ENCODE measurements at regions not wholly inside any gene's neighbourhood (a gene's known extent, or its start where the extent isn't known, plus 50 kb on each side); places are given as distances from the start of the nearest gene placed in this dataset.
"Not testable (repeated sequence)": the region's sequence is repeated elsewhere in the genome, so short reads cannot be mapped to it uniquely, and the experiment has no call there.

GRCh38 chr1:83060221-83060620 is 938.7 kb downstream of the TTLL7 start:
- Histone ChIP-seq H3K27ac (ENCODE audit: low read length) (no peak overlapping the region), H3K9me3 (ENCODE audit: control insufficient read depth, low read depth, low read length) (no peaks in the 10 kb centered on the region), H3K9ac (ENCODE audit: low read length) (no peak overlapping the region), H3K36me3 (ENCODE audit: control insufficient read depth, low read depth, low read length) (no peaks in the 10 kb centered on the region), H3K4me3 (ENCODE audit: low read length) (no peak overlapping the region), H3K27me3 (ENCODE audit: control insufficient read depth, insufficient read depth, low read length) (no peaks in the 10 kb centered on the region), H3K4me1 (ENCODE audit: control insufficient read depth, low read depth, low read length) (no peaks in the 10 kb centered on the region)

DNA sequence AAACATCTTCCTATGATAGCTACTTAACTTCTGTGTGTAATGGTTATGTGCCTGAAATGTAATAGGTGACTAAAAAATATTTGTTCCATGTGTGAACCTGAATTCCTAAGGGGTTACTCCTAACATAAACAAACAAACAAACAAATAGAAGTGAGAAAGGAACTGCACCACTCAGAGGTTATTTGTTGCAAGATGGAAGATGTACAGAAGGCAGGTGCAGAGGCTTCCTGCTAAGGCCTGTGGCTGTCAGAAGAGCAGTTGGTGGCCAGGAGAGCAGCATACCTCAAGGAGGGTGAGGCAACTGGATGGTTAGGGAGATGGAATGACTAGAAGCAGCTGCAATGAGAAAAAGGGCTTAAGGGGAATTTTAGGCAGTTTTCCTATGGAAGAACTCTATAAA is 940.6 kb downstream of the TTLL7 start:
- Histone ChIP-seq H3K27ac (ENCODE audit: low read length) (no peak overlapping the region), H3K9me3 (ENCODE audit: control insufficient read depth, low read depth, low read length) (no peaks in the 10 kb centered on the region), H3K4me1 (ENCODE audit: control insufficient read depth, low read depth, low read length) (no peaks in the 10 kb centered on the region), H3K9ac (ENCODE audit: low read length) (no peak overlapping the region), H3K36me3 (ENCODE audit: control insufficient read depth, low read depth, low read length) (no peaks in the 10 kb centered on the region), H3K4me3 (ENCODE audit: low read length) (no peak overlapping the region), H3K27me3 (ENCODE audit: control insufficient read depth, insufficient read depth, low read length) (no peaks in the 10 kb centered on the region)

GRCh38 chr1:83055391-83056170 is 943.4 kb downstream of the TTLL7 start:
- H3K36me3 ChIP-seq (ENCODE audit: control insufficient read depth, low read depth, low read length): no peaks in the 10 kb centered on the region
- H3K9me3 ChIP-seq (ENCODE audit: control insufficient read depth, low read depth, low read length): no peaks in the 10 kb centered on the region
- no peaks in the 10 kb centered on the region for H3K27me3 ChIP-seq (ENCODE audit: control insufficient read depth, insufficient read depth, low read length)
- no peak overlapping the region for H3K27ac ChIP-seq (ENCODE audit: low read length)
- H3K4me3 ChIP-seq (ENCODE audit: low read length): no peak overlapping the region
- no peak overlapping the region for H3K9ac ChIP-seq (ENCODE audit: low read length)
- no peaks in the 10 kb centered on the region for H3K4me1 ChIP-seq (ENCODE audit: control insufficient read depth, low read depth, low read length)

- no peak overlapping the region for H3K9ac ChIP-seq (ENCODE audit: low read length)
- no peaks in the 10 kb centered on the region for H3K27me3 ChIP-seq (ENCODE audit: control insufficient read depth, insufficient read depth, low read length)
- H3K27ac ChIP-seq (ENCODE audit: low read length): no peak overlapping the region
- no peak overlapping the region for H3K4me3 ChIP-seq (ENCODE audit: low read length)
- no peaks in the 10 kb centered on the region for H3K9me3 ChIP-seq (ENCODE audit: control insufficient read depth, low read depth, low read length)
- no peaks in the 10 kb centered on the region for H3K4me1 ChIP-seq (ENCODE audit: control insufficient read depth, low read depth, low read length)
- no peaks in the 10 kb centered on the region for H3K36me3 ChIP-seq (ENCODE audit: control insufficient read depth, low read depth, low read length)
These were observed 945.5 kb downstream of the TTLL7 start for GRCh38 chr1:83053446-83053845.

DNA sequence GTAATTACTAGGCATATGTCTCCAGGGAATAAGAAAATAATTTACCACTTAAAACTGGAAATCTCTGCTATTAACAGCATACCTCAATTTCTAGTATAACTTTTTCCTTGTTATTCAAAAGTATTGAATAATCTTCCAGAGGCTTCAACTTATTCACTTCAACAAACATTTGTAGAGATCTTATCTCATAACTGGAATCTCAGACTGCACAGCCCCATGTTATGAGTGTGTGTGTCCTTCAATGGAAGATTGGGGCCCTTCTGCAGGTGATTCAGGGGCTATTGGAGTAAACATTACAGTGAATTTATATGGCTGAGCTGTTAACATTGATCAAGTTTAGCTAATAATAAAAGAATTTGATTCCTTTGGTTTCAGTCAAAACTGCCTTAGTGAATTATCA is 946.1 kb downstream of the TTLL7 start:
- Histone ChIP-seq H3K9me3 (ENCODE audit: control insufficient read depth, low read depth, low read length) (no peaks in the 10 kb centered on the region), H3K9ac (ENCODE audit: low read length) (no peak overlapping the region), H3K27ac (ENCODE audit: low read length) (no peak overlapping the region), H3K36me3 (ENCODE audit: control insufficient read depth, low read depth, low read length) (no peaks in the 10 kb centered on the region), H3K27me3 (ENCODE audit: control insufficient read depth, insufficient read depth, low read length) (no peaks in the 10 kb centered on the region), H3K4me3 (ENCODE audit: low read length) (no peak overlapping the region), H3K4me1 (ENCODE audit: control insufficient read depth, low read depth, low read length) (no peaks in the 10 kb centered on the region)

DNA sequence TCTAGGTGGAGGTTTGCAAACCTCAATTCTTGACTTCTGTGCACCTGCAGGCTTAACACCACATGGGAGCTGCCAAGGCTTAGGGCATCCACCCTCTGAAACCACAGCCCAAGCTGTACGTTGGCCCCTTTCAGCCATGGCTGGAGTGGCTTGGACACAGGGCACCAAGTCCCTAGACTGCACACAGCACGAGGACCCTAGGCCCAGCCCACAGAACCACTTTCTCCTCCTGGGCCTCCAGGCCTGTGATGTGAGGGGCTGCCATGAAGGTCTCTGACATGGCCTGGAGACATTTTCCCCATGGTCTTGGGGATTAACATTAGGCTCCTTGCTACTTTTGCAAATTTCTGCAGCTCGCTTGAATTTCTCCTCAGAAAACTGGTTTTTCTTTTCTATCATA is 947.9 kb downstream of the TTLL7 start:
- not testable (repeated sequence) for H3K9me3 ChIP-seq (ENCODE audit: control insufficient read depth, low read depth, low read length); H3K27me3 ChIP-seq (ENCODE audit: control insufficient read depth, insufficient read depth, low read length); H3K4me3 ChIP-seq (ENCODE audit: low read length); H3K9ac ChIP-seq (ENCODE audit: low read length); H3K36me3 ChIP-seq (ENCODE audit: control insufficient read depth, low read depth, low read length); H3K4me1 ChIP-seq (ENCODE audit: control insufficient read depth, low read depth, low read length); H3K27ac ChIP-seq (ENCODE audit: low read length)

GRCh38 chr1:83043244-83043643 is 955.7 kb downstream of the TTLL7 start:
- Histone ChIP-seq H3K27me3 (ENCODE audit: control insufficient read depth, insufficient read depth, low read length) (no peaks in the 10 kb centered on the region), H3K36me3 (ENCODE audit: control insufficient read depth, low read depth, low read length) (no peaks in the 10 kb centered on the region), H3K27ac (ENCODE audit: low read length) (no peak overlapping the region), H3K4me3 (ENCODE audit: low read length) (no peak overlapping the region), H3K9me3 (ENCODE audit: control insufficient read depth, low read depth, low read length) (no peaks in the 10 kb centered on the region), H3K4me1 (ENCODE audit: control insufficient read depth, low read depth, low read length) (no peaks in the 10 kb centered on the region), H3K9ac (ENCODE audit: low read length) (no peak overlapping the region)

GRCh38 chr1:83039091-83039490 is 959.8 kb downstream of the TTLL7 start:
- H3K27me3 ChIP-seq (ENCODE audit: control insufficient read depth, insufficient read depth, low read length); H3K4me1 ChIP-seq (ENCODE audit: control insufficient read depth, low read depth, low read length); H3K9me3 ChIP-seq (ENCODE audit: control insufficient read depth, low read depth, low read length); H3K9ac ChIP-seq (ENCODE audit: low read length); H3K36me3 ChIP-seq (ENCODE audit: control insufficient read depth, low read depth, low read length); H3K4me3 ChIP-seq (ENCODE audit: low read length); H3K27ac ChIP-seq (ENCODE audit: low read length): not testable (repeated sequence)

DNA sequence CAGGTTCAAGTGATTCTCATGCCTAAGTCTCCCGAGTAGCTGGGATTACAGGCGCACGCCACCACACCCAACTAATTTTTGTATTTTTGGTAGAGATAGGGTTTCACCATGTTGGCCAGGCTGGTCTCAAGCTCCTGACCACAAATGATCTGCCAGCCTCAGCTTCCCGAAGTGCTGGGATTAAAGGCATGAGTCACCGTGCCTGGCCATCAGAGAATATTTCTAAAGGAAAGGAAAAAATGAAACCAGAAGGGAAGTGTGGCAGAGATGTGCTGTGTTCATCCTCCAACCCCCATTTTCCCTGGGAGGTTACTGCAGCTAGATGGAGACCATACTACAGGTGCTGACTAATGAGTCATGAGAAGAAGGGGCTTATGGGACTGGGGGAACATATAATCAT is 964.1 kb downstream of the TTLL7 start:
- Histone ChIP-seq H3K9ac (ENCODE audit: low read length) (no peak overlapping the region), H3K4me1 (ENCODE audit: control insufficient read depth, low read depth, low read length) (no peaks in the 10 kb centered on the region), H3K27ac (ENCODE audit: low read length) (no peak overlapping the region), H3K27me3 (ENCODE audit: control insufficient read depth, insufficient read depth, low read length) (no peaks in the 10 kb centered on the region), H3K4me3 (ENCODE audit: low read length) (no peak overlapping the region), H3K9me3 (ENCODE audit: control insufficient read depth, low read depth, low read length) (peaks cover 3% of the 10 kb centered on the region), H3K36me3 (ENCODE audit: control insufficient read depth, low read depth, low read length) (no peaks in the 10 kb centered on the region)

- H3K4me1 ChIP-seq (ENCODE audit: control insufficient read depth, low read depth, low read length): peaks cover 3% of the 10 kb centered on the region
- no peak overlapping the region for H3K9ac ChIP-seq (ENCODE audit: low read length)
- no peaks in the 10 kb centered on the region for H3K27me3 ChIP-seq (ENCODE audit: control insufficient read depth, insufficient read depth, low read length)
- H3K36me3 ChIP-seq (ENCODE audit: control insufficient read depth, low read depth, low read length): no peaks in the 10 kb centered on the region
- H3K27ac ChIP-seq (ENCODE audit: low read length): no peak overlapping the region
- H3K9me3 ChIP-seq (ENCODE audit: control insufficient read depth, low read depth, low read length): peaks cover 3% of the 10 kb centered on the region
- H3K4me3 ChIP-seq (ENCODE audit: low read length): no peak overlapping the region
These were observed 965.2 kb downstream of the TTLL7 start for GRCh38 chr1:83033682-83034081.

DNA sequence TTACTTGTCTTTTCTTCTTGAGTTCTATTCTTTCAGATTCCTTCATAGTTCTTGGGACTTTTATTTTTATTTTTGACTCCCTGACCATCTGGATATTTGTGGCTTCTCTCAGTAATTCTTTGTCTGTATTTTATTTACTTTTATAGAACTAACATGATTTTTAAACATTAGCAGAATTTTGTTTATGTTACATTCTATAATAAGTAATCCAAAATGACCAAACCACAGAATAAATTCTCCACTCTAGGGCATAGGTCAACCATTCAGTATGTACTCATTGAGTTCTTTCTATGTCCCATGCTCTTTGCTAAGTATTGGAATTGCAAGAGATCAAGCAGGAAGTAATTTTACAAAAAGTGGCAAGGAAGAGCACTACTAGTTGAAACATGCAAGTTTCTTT is 969.0 kb downstream of the TTLL7 start:
- Histone ChIP-seq H3K9ac (ENCODE audit: low read length) (no peak overlapping the region), H3K27ac (ENCODE audit: low read length) (no peak overlapping the region), H3K4me1 (ENCODE audit: control insufficient read depth, low read depth, low read length) (peaks cover 8% of the 10 kb centered on the region), H3K36me3 (ENCODE audit: control insufficient read depth, low read depth, low read length) (no peaks in the 10 kb centered on the region), H3K9me3 (ENCODE audit: control insufficient read depth, low read depth, low read length) (peaks cover 3% of the 10 kb centered on the region), H3K27me3 (ENCODE audit: control insufficient read depth, insufficient read depth, low read length) (no peaks in the 10 kb centered on the region), H3K4me3 (ENCODE audit: low read length) (no peak overlapping the region)

DNA sequence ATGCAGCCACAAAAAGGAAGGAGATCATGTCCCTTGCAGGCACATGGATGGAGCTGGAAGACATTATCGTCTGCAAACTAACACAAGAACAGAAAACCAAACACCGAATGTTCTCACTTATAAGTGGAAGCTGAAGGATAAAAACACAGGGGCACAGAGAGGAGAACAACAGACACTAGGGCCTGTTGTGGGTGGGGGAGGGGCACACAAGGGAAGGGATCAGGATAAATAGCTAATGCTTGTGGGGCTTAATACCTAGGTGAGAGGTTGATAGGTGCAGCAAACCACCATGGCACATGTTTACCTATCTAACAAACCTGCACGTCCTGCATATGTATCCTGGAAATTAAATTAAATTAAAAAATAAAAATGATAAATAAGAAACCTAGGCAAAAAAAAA is 969.9 kb downstream of the TTLL7 start:
- Histone ChIP-seq H3K9ac (ENCODE audit: low read length) (no peak overlapping the region), H3K27ac (ENCODE audit: low read length) (no peak overlapping the region), H3K4me1 (ENCODE audit: control insufficient read depth, low read depth, low read length) (peaks cover 8% of the 10 kb centered on the region), H3K4me3 (ENCODE audit: low read length) (no peak overlapping the region), H3K27me3 (ENCODE audit: control insufficient read depth, insufficient read depth, low read length) (no peaks in the 10 kb centered on the region), H3K36me3 (ENCODE audit: control insufficient read depth, low read depth, low read length) (no peaks in the 10 kb centered on the region), H3K9me3 (ENCODE audit: control insufficient read depth, low read depth, low read length) (peaks cover 3% of the 10 kb centered on the region)
